ENCODE measurements at regions not wholly inside any gene's neighbourhood (a gene's known extent, or its start where the extent isn't known, plus 50 kb on each side); places are given as distances from the start of the nearest gene placed in this dataset.

DNA sequence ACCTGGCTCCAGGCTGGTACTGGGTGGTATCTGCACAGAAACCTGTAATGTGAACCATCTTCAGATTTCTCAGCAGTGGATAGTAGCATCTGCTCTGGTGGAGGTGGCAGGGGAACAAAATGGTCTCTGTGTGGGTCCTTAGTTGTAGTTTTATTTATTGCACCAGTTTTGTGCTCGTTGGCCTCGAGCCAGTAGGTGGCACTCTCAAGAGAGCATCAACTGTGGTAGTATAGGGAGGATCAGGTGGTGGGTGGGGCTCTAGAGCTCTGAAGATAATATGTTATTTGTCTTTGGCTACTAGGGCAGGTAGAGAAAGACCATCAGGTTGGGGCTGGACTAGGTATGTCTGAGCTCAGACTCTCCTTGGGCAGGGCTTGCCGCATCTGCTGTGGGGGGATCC lies 254.0 kb upstream of the GPR149 start:
- TF ChIP-seq, protein P1, sequence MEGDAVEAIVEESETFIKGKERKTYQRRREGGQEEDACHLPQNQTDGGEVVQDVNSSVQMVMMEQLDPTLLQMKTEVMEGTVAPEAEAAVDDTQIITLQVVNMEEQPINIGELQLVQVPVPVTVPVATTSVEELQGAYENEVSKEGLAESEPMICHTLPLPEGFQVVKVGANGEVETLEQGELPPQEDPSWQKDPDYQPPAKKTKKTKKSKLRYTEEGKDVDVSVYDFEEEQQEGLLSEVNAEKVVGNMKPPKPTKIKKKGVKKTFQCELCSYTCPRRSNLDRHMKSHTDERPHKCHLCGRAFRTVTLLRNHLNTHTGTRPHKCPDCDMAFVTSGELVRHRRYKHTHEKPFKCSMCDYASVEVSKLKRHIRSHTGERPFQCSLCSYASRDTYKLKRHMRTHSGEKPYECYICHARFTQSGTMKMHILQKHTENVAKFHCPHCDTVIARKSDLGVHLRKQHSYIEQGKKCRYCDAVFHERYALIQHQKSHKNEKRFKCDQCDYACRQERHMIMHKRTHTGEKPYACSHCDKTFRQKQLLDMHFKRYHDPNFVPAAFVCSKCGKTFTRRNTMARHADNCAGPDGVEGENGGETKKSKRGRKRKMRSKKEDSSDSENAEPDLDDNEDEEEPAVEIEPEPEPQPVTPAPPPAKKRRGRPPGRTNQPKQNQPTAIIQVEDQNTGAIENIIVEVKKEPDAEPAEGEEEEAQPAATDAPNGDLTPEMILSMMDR (IDR thresholded peaks at IDR 0.05): no peak
- no peak for TF ChIP-seq POLR2A (IDR thresholded peaks at IDR 0.05)

Measured in lower leg skin (tissue), 3 donors.